Upper lobe of left lung (tissue), 4 donors: ENCODE measurements at regions not wholly inside any gene's neighbourhood (a gene's known extent, or its start where the extent isn't known, plus 50 kb on each side); places are given as distances from the start of the nearest gene placed in this dataset.

Source experiments
- POLR2A ChIP-seq, 4 donors: fragments of 450-650 bp; IDR thresholded peaks; one replicate each; pipeline ENCODE4 v1.5.1; 2016 to 2017; ENCODE audit warnings: antibody characterized with exemption in 4 of 4, mild to moderate bottlenecking in 2 of 4
- TF ChIP-seq, protein P1 (sequence below), 6 experiments: fragments of 450-650 bp in 4 of 6; fragments of 200-600 bp in 2 of 6; sonication (generic) in 2 of 6; IDR thresholded peaks; one replicate each; pipeline ENCODE4 v1.5.1; 2016 to 2019; ENCODE audit warnings: antibody characterized with exemption in 6 of 6

DNA sequence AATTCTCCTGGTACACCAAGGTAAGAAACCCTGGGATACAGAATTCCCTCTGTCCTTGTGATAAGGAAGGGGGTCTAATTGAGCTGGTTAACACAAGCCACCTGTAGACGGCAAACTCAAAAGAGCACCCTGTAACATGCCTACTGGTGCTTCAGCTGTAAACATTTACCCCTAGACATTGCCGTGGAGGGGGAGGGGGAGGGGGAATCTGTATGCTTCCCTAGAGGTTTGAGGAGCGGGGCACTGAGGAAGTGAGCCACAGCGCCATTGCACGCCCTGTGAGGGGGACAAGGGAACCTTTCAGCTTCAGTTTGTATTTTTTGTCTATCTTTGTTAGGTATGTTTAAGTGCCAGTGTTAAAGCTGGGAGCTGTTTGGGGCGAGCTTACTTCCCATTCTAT is 99.8 kb downstream of the AASDHPPT start:
- TF ChIP-seq, protein P1, sequence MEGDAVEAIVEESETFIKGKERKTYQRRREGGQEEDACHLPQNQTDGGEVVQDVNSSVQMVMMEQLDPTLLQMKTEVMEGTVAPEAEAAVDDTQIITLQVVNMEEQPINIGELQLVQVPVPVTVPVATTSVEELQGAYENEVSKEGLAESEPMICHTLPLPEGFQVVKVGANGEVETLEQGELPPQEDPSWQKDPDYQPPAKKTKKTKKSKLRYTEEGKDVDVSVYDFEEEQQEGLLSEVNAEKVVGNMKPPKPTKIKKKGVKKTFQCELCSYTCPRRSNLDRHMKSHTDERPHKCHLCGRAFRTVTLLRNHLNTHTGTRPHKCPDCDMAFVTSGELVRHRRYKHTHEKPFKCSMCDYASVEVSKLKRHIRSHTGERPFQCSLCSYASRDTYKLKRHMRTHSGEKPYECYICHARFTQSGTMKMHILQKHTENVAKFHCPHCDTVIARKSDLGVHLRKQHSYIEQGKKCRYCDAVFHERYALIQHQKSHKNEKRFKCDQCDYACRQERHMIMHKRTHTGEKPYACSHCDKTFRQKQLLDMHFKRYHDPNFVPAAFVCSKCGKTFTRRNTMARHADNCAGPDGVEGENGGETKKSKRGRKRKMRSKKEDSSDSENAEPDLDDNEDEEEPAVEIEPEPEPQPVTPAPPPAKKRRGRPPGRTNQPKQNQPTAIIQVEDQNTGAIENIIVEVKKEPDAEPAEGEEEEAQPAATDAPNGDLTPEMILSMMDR (IDR thresholded peaks at IDR 0.05) = no peak
- TF ChIP-seq POLR2A (IDR thresholded peaks at IDR 0.05) = no peak
